HCT116 (cell line): ENCODE measurements at regions not wholly inside any gene's neighbourhood (a gene's known extent, or its start where the extent isn't known, plus 50 kb on each side); places are given as distances from the start of the nearest gene placed in this dataset.
"Not testable (repeated sequence)": the region's sequence is repeated elsewhere in the genome, so short reads cannot be mapped to it uniquely, and the experiment has no call there.

Experiments
- ATAC-seq: fragments of 200-7000 bp; cut with Tn5 transposase; 2 replicates; pipeline ENCODE4 v1.9.1; 2020; ENCODE audit warnings: mild to moderate bottlenecking, moderate library complexity
- BruUV-seq: library from RNA; stranded (reverse); fragments of 400-500 nt; replicated peaks from 2 replicates; lab custom pipeline; 2021; lab: Mats Ljungman, UMichigan
- CTCF ChIA-PET: fragments of 300-600 bp; sonication (Branson Sonifier 250); formaldehyde crosslinking; loops from one replicate; lab custom pipeline; 2021; ENCODE audit warnings: antibody characterized with exemption; lab: Charles Lee
- POLR2A ChIA-PET: fragments of 300-600, 350-600 bp; sonication (Branson Sonifier 250); formaldehyde crosslinking; loops from one replicate; lab custom pipeline; 2021; ENCODE audit warnings: antibody characterized with exemption; lab: Charles Lee
- RAD21 ChIA-PET, 2 experiments: fragments of 300-600 bp; sonication (Branson Sonifier 250); formaldehyde crosslinking; loops; one replicate each; lab custom pipeline; 2023; ENCODE audit warnings: low total read pairs in 2 of 2; ENCODE audit not compliant: uncharacterized antibody in 2 of 2, unreplicated experiment in 2 of 2, low non-redundant PET in 1 of 2; lab: Charles Lee
- DNase-seq: peaks from one replicate; pipeline ENCODE4 v3.0.0-alpha.2; 2010; ENCODE audit warnings: low read depth, low spot score
- H2AFZ ChIP-seq: fragments of 200-600 bp; shearing (Covaris generic), sonication (generic); 2 replicates; pipeline ENCODE4 v1.6.1; 2017; ENCODE audit warnings: low read depth, mixed run types, mixed read lengths, antibody characterized with exemption, low read length; ENCODE audit not compliant: poor library complexity, severe bottlenecking
- H3K27ac ChIP-seq: 2 replicates; pipeline ENCODE4 v1.5.1; 2012; ENCODE audit warnings: low read depth, low read length
- H3K27me3 ChIP-seq: fragments of 200-600 bp; sonication (generic); 2 replicates; pipeline ENCODE4 v1.6.1; 2016; ENCODE audit warnings: mixed run types, low read length, mixed read lengths; ENCODE audit not compliant: insufficient read depth
- H3K36me3 ChIP-seq, 2 experiments: fragments of 200-500 bp in 1 of 2; fragments of 200-600 bp in 1 of 2; sonication (Bioruptor generic) in 1 of 2; sonication (generic) in 1 of 2; 2 replicates each; pipeline versions ENCODE4 v1.5.1 to v1.6.1; 2014 to 2016; ENCODE audit warnings: low read length in 2 of 2, inconsistent platforms in 1 of 2, mixed read lengths in 1 of 2, mixed run types in 1 of 2; ENCODE audit not compliant: insufficient read depth in 2 of 2, control insufficient read depth in 1 of 2
- H3K4me1 ChIP-seq, 2 experiments: fragments of 200-600 bp in 1 of 2; sonication (generic) in 1 of 2; 2 replicates each; pipeline versions ENCODE4 v1.5.1 to v1.6.1; 2012 to 2017; ENCODE audit warnings: low read length in 2 of 2, inconsistent platforms in 1 of 2, mild to moderate bottlenecking in 1 of 2, mixed read lengths in 1 of 2, mixed run types in 1 of 2, moderate library complexity in 1 of 2; ENCODE audit not compliant: insufficient read depth in 2 of 2, control insufficient read depth in 1 of 2
- H3K4me2 ChIP-seq: fragments of 200-600 bp; sonication (generic); 2 replicates; pipeline ENCODE4 v1.6.1; 2017; ENCODE audit warnings: mixed run types, low read length, mixed read lengths
- H3K4me3 ChIP-seq, 2 experiments: fragments of 200-600 bp in 1 of 2; sonication (generic) in 1 of 2; replicated peaks in 1 of 2; 2 replicates each; pipeline ENCODE4 v1.5.1; 2011 to 2016; ENCODE audit warnings: low read length in 2 of 2, control low read depth in 1 of 2, low read depth in 1 of 2, mild to moderate bottlenecking in 1 of 2, mixed read lengths in 1 of 2, mixed run types in 1 of 2
- H3K79me2 ChIP-seq: fragments of 200-600 bp; sonication (generic); 2 replicates; pipeline ENCODE4 v1.6.1; 2017; ENCODE audit warnings: mild to moderate bottlenecking, mixed run types, low read length, moderate library complexity, mixed read lengths; ENCODE audit not compliant: insufficient read depth
- H3K9ac ChIP-seq: fragments of 200-600 bp; sonication (generic); 2 replicates; pipeline ENCODE4 v1.6.1; 2016; ENCODE audit warnings: low read length, mixed read lengths
- H3K9me2 ChIP-seq: fragments of 200-600 bp; sonication (generic), shearing (Covaris generic); 2 replicates; pipeline ENCODE4 v1.6.1; 2017; ENCODE audit warnings: mixed run types, mild to moderate bottlenecking, moderate library complexity; ENCODE audit not compliant: insufficient read depth
- H3K9me3 ChIP-seq, 2 experiments: fragments of 200-500 bp in 1 of 2; fragments of 200-600 bp in 1 of 2; sonication (Bioruptor generic) in 1 of 2; sonication (generic) in 1 of 2; 2 replicates each; pipeline ENCODE4 v1.6.1; 2014 to 2017; ENCODE audit warnings: low read length in 2 of 2, mixed read lengths in 2 of 2, inconsistent platforms in 1 of 2, low read depth in 1 of 2, mild to moderate bottlenecking in 1 of 2, mixed run types in 1 of 2, moderate library complexity in 1 of 2; ENCODE audit not compliant: control insufficient read depth in 1 of 2, insufficient read depth in 1 of 2
- H4K20me1 ChIP-seq: fragments of 200-600 bp; sonication (generic), shearing (Covaris generic); 2 replicates; pipeline ENCODE4 v1.6.1; 2017; ENCODE audit warnings: mixed run types, mild to moderate bottlenecking, moderate library complexity; ENCODE audit not compliant: insufficient read depth
- EGR1 ChIP-seq: IDR thresholded peaks from 2 replicates; pipeline ENCODE4 v1.6.1; 2012; ENCODE audit warnings: low read depth
- ELF1 ChIP-seq: IDR thresholded peaks from 2 replicates; pipeline ENCODE4 v1.6.1; 2012; ENCODE audit warnings: low read depth, borderline replicate concordance
- TCF7L2 ChIP-seq: IDR thresholded peaks from 2 replicates; pipeline ENCODE4 v1.7.0; 2011; ENCODE audit warnings: borderline replicate concordance, inconsistent platforms; ENCODE audit not compliant: insufficient read depth, insufficient read length; ENCODE audit errors: extremely low read depth
- ZFX ChIP-seq: fragments of 450-650 bp; IDR thresholded peaks from 2 replicates; pipeline ENCODE4 v1.6.1; 2017
- intact Hi-C: fragments of 100-400 bp; cut with micrococcal nuclease; formaldehyde crosslinking; loops from 2 replicates; pipeline ENCODE4 v1.10.0; 2022

DNA sequence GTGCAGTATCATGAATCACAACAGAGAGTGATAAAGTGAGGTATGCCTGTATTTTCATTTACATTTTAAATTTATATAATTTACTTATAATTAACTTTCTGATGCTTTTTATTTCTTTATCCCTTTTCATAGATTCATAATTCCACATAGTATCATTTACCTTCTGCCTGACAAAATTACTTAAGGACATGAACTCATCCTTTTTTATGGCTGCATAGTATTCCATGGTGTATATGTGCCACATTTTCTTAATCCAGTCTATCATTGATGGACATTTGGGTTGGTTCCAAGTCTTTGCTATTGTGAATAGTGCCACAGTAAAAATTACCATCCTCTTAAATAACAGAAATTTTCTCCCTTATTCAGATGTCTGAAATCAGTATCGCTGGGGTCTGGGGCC is 224.5 kb downstream of the ANKRD7 start:
- H3K79me2 ChIP-seq, intact Hi-C loops, H3K27me3 ChIP-seq, POLR2A ChIA-PET, H3K9me2 ChIP-seq, H3K4me1 ChIP-seq, H3K9ac ChIP-seq, RAD21 ChIA-PET, H2AFZ ChIP-seq, BruUV-seq, ATAC-seq, H3K4me2 ChIP-seq, H3K36me3 ChIP-seq, CTCF ChIA-PET, H3K9me3 ChIP-seq, H3K4me3 ChIP-seq, DNase-seq, H4K20me1 ChIP-seq, H3K27ac ChIP-seq: not testable (repeated sequence)

DNA sequence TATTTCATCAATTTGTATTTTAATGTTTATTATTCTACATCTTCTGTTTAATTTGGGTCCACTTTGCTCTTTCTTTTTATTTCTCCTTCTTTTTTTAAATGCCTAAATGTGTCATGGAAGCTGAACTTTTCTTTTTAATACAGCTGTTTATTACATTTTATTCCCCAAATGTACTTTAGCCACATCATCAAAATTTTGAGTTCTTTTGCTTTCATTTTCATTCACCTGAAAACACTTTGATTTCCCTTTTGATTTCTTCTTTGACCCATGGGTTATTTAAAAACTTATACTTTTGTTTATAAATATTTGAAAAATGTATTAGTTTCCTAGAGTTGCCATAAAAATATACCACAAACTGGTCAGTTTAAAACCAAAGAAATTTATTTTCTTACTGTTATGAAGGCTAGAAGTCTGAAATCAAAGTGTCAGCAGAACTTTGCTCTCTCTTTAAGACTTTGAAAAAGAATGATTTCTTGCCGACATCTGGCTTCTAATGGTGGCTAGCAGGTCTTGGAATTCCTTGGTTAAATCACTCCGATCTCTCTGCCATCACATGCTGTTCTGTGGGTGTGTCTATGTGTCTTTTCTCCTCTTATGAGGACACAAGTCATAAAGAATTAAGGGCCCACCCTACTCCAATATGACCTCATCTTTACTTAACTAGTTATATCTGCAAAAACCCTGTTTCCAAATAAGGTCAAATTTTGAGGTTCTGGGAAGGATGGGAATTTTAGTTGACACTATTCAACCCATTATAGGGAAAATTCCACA is 225.5 kb downstream of the ANKRD7 start:
- BruUV-seq = no TSS peak
- POLR2A ChIA-PET = no interaction called here
- no peak overlapping the region for H3K9ac ChIP-seq
- RAD21 ChIA-PET = no interaction called here
- H3K27me3 ChIP-seq = no peaks in the 10 kb centered on the region
- H3K9me2 ChIP-seq = no peaks in the 10 kb centered on the region
- H3K36me3 ChIP-seq = no peaks in the 10 kb centered on the region
- no peak overlapping the region for H2AFZ ChIP-seq
- no peak overlapping the region for H3K4me3 ChIP-seq
- DNase-seq = no peak
- CTCF ChIA-PET = no interaction called here
- no peak for TF ChIP-seq ZFX
- TF ChIP-seq ELF1 = no peak
- no peak for TF ChIP-seq TCF7L2
- TF ChIP-seq EGR1 = no peak
- TF ChIP-seq, all 23 proteins: peak for 0
- no peak overlapping the region for H3K4me2 ChIP-seq
- intact Hi-C loops = no loop called here
- H3K79me2 ChIP-seq = no peaks in the 10 kb centered on the region
- no peaks in the 10 kb centered on the region for H3K9me3 ChIP-seq
- ATAC-seq = no peak
- H3K4me1 ChIP-seq = no peaks in the 10 kb centered on the region
- H4K20me1 ChIP-seq = no peaks in the 10 kb centered on the region
- H3K27ac ChIP-seq = no peak overlapping the region
